ENCODE measurements at regions not wholly inside any gene's neighbourhood (a gene's known extent, or its start where the extent isn't known, plus 50 kb on each side); places are given as distances from the start of the nearest gene placed in this dataset.
"Not testable (repeated sequence)": the region's sequence is repeated elsewhere in the genome, so short reads cannot be mapped to it uniquely, and the experiment has no call there.

DNA sequence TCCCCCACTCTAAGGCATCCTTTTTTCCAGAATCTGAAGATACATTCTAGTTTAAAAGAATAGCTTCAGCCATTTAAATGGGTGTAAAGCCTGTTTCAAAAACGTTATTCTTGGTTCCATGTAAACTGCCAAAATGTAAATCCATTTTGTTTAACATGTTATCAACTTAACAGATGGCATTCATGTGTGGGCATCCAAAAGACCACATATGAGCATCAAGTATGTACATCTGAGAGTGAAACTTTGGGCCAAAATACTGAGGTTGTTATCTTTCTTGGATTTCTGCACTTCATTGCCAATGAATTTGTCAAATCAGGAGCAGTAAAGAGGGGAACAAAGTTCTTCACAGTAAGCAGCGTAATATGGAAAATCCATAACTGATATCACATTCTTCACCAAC lies 395.4 kb downstream of the ZNF804A start:
- TF ChIP-seq, protein P1, sequence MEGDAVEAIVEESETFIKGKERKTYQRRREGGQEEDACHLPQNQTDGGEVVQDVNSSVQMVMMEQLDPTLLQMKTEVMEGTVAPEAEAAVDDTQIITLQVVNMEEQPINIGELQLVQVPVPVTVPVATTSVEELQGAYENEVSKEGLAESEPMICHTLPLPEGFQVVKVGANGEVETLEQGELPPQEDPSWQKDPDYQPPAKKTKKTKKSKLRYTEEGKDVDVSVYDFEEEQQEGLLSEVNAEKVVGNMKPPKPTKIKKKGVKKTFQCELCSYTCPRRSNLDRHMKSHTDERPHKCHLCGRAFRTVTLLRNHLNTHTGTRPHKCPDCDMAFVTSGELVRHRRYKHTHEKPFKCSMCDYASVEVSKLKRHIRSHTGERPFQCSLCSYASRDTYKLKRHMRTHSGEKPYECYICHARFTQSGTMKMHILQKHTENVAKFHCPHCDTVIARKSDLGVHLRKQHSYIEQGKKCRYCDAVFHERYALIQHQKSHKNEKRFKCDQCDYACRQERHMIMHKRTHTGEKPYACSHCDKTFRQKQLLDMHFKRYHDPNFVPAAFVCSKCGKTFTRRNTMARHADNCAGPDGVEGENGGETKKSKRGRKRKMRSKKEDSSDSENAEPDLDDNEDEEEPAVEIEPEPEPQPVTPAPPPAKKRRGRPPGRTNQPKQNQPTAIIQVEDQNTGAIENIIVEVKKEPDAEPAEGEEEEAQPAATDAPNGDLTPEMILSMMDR (conservative IDR thresholded peaks at IDR 0.05), result no peak
- H3K27ac ChIP-seq, result no peak overlapping the region

DNA sequence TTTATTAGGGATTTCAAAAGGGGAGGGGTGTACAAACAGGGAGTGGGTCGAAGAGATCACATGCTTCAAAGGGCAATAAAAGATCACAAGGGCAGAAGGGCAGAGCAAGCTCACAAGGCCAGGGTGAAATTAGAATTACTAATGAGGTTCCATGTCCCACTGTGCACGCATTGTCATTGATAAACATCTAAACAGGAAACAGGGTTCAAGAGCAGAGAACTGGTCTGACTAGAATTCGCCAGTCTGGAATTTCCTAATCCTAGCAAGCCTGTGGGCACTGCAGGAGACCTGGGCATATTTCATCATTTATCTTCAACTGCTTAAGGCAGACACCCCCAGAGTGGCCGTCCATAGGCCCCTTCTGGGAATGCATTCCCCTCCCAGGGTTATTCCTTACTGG lies 408.2 kb downstream of the ZNF804A start:
- no peak overlapping the region for H3K27ac ChIP-seq
- TF ChIP-seq, protein P1 (conservative IDR thresholded peaks at IDR 0.05), result no peak

DNA sequence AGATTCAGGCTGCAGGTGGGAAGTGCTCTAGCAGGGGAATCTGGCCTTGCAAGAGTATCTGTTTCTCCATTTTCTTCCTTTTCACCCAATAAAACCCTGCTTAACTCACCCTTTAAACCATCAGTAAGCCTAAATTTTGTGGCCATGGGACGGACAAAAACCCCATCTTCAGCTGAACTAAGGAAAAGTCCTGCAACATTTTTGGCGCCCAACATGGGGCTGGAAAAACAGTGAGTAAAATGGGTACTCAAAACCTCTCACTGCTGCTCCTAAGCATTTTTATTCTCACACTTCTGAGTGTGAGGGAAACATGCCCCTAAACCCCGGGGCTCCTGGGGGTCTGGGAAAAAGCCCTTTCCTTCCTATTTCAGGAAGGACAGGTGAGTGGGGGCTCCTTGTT lies 414.3 kb downstream of the ZNF804A start:
- H3K27ac ChIP-seq, result no peak overlapping the region
- TF ChIP-seq, protein P1 (conservative IDR thresholded peaks at IDR 0.05), result no peak

DNA sequence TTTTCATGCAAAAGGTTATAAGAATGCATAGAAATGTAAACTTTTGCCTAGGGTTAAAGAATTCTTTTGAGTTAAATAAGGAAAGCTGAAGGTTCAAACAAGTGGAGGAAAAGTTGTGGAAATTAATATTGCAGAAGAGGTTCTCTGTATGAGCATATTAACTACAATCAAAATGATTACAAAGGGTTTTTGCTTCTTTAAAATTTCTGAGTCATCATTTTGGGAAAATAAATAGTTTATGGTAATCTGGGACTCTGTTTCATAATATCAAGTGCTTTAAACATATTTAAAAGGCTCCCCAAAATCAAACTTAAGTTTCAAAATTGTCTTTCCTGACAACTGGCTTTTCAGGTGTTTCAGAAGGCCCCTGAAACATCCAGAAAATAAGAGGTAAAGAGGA lies 415.7 kb downstream of the ZNF804A start:
- TF ChIP-seq, protein P1 (conservative IDR thresholded peaks at IDR 0.05), result no peak
- no peak overlapping the region for H3K27ac ChIP-seq

DNA sequence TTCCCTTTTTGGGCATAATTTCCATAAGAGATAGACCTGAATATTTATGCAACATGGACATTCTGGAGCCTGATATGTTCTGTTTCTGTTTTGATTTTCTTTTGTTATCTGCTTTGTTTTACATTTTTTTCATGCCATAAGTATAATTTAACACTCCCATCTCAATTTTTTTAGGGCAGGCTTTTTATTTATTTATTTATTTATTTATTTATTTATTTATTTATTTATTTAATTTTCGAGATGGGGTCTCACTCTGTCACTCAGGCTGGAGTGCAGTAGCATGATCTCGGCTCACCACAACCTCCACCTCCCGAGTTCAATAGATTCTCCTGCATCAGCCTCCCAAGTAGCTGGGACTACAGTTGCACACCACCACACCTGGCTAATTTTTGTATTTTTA lies 427.6 kb downstream of the ZNF804A start:
- H3K27ac ChIP-seq, result not testable (repeated sequence)

DNA sequence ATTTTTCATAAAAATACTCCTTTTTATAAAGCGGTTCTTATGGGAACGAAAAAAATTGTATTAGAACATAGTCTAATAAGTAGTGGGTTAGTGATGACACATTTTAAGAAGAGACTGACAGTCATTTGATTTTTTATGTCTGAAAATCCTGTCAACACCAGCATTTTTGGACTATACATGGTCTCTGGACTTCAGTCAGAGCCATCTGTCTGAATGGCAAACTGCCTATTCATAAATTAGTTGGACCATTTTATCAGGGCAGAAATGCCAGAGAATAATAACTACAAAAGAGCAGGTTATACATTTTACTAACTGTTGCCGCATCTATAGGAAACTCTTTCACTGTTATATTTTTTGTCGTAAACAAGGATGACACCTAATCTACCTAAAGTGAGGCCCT lies 437.6 kb downstream of the ZNF804A start:
- H3K27ac ChIP-seq, result no peak overlapping the region
- TF ChIP-seq, protein P1 (conservative IDR thresholded peaks at IDR 0.05), result no peak

DNA sequence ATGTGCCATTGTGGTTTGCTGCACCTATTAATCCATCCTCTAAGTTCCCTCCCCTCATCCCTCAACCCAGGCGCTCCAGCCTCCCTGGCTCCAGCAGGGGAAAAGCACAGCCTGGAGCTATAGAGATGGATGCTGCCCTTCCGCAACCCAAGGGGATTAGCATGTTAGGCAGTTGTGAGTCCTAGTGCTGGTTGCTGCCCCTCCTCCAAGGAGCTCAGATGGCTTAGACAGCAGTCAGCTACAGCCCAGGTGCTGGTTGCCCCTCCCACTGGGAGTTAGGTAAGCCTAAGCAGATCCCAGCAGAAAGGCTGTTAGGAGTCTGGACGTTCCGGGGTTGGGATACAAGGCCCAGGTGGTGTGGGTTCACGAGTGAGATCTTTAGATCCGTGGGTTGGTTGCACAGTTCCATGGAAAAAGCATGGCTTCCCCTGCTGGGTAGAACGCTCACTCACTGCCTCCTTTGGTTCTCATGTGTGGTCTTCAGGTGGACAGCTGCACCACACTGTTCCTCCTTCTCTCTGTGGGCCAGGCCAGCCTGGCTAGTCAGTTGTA lies 446.1 kb downstream of the ZNF804A start:
- H3K27ac ChIP-seq, result no peak overlapping the region
- TF ChIP-seq, protein P1 (conservative IDR thresholded peaks at IDR 0.05), result no peak

DNA sequence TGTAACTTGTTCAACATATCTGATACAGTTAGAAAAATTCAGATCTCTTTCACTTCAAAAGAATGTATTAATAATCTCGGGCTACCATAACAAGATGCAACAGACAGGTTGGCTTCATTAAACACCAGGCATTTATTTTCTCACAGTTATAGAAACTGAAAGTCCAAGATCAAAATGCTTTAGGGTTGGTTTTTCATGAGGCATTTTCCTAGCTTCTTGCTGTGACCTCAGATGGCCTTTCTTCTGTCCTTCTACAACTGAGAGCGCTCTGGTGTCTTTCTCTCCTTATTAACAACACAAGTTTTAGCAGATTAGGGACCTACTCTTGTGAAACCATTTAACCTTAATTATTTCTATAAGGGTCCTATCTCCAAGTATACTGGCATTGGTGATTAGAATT lies 452.5 kb downstream of the ZNF804A start:
- H3K27ac ChIP-seq, result no peak overlapping the region
- TF ChIP-seq, protein P1 (conservative IDR thresholded peaks at IDR 0.05), result no peak
